Fibroblast of skin of back (primary cell): ENCODE measurements at regions not wholly inside any gene's neighbourhood (a gene's known extent, or its start where the extent isn't known, plus 50 kb on each side); places are given as distances from the start of the nearest gene placed in this dataset.
"Not testable (repeated sequence)": the region's sequence is repeated elsewhere in the genome, so short reads cannot be mapped to it uniquely, and the experiment has no call there.

ENCODE experiments used
- DNase-seq: peaks from one replicate; pipeline ENCODE4 v3.0.0-alpha.2; 2013

DNA sequence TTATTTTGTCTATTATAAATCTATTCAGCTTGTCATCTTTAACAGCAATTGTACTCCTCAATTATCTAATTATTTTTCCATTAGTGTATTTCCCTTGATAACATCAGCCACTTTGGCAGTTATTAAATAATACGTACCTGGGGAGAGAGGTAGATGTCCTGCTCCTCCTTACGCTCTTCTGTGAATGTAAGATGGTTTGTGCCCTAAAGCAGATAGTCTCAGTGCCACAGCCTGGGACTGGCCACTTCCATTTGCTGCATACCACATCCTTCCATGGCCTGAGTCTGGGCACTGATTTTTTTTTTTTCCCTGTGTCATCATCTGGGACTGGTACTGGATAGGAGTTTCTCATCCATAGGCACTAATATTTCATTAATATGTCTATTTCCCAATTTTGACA lies 632.4 kb upstream of the LRRTM4 start:
- DNase-seq, result no peak

DNA sequence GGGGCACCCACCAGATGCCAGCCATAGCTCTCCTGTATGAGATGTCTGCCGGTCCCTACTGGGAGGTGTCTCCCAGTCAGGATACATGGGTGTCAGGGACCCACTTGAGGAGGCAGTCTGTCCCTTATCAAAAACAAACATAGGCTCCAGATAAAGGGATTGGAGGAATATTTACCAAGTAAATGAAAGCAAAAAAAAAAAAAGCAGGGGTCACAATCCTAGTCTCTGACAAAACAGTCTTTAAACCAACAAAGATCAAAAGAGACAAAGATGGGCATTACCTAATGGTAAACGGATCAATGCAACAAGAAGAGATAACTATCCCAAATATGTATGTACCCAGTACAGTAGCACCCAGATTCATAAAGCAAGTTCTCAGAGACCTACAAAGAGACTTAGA lies 640.0 kb upstream of the LRRTM4 start:
- DNase-seq, result no peak

DNA sequence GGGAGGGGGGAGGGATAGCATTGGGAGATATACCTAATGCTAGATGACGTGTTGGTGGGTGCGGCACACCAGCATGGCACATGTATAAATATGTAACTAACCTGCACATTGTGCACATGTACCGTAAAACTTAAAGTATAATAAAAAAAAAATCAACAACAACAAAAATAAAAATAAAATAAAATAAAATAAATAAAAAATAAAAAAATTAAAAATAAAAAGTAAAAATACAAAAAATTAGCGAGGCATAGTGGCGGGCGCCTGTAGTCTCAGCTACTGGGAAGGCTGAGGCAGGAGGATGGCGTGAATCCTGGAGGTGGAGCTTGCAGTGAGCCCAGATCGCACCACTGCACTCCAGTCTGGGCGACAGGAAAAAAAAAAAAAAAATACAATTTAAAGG lies 650.0 kb upstream of the LRRTM4 start:
- DNase-seq, result not testable (repeated sequence)

DNA sequence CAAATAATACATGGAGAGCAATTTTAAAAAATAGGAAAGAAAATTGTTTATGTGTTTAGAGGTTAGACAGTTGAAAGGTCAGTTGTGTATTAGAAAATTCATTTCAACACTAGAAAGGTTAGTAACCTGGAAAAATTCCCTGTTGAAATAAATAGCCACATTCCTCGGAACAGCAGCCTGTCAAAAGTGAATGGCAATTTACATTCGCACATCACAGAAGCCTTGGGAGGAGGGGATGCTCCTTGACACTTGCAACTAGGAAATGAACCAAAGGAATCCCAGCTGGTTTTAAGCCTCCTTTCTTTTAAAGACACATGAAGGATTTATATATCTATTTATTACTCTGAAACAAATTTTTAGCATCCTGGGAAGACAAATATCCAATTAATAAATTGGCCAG lies 653.5 kb upstream of the LRRTM4 start:
- DNase-seq, result no peak

DNA sequence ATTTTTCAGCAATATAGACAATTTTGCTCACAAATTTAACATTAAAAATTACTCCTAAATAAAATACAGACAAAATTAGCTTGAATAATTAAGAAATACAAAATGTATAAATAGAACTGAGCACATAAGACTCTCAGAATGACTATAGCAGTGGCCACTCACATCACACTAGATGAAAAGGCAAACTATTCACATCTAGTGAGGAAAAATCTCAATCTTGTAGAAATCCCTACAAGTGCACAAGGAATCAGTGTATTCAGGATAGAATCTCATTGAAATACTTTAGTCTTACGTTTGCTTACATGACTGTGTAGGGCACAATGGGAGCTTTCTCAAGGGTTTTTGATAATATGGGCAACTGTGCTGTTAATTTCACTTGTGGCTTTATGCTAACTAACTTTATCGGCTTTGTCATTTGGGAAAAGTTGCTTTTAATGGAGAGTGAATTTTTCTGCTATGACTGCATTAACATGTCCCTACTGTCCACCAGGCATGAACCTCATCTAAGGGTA lies 678.9 kb upstream of the LRRTM4 start:
- no peak for DNase-seq

DNA sequence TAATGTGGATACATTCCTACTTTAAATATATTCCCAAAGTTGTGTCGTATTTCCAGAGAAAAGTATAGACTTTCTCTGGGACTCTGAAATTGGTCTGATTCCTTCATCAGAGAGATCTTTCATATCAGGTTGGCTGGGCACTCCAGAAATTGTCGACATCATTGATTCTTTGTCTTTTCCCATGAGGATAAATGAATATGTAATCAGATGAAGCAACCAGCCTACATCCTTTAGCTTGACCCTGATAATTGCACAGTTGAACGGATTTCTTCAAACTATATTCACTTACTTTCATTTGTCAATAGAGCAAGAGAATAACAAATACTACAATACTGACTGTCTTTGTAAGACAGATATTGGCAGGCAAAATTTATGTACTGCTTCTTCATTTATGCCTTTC lies 680.2 kb upstream of the LRRTM4 start:
- no peak for DNase-seq

DNA sequence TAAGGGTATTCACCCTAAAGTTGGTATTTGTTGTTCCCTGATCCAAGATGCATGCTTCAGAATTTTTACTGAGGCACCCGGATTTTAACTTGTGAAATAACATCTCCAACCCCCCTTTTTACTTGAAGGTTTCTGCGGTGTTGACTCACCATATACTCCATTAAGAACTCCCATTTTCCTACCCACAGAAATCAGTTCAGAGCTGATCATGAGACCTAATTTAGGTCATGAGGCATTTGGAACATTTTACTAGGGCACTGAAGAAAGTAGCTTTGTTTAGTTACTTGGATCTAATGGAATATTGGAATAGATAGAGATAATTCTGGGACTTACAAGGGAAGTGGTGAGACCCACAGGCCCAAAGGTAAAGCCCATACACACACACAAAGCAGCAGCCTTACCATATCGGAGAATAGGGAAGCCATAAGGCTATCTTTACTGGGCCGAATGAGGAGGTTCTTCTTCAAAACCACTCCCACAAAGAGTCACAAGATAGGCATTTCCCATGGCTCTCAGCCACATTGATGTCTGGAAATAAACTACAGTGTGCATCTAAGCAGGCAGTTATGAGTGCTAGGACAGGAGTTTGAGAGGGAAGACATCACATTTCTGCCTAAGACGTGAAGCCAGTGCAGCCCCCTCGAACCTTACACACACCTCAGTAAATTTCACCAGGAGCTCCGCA lies 681.0 kb upstream of the LRRTM4 start:
- DNase-seq, result no peak

DNA sequence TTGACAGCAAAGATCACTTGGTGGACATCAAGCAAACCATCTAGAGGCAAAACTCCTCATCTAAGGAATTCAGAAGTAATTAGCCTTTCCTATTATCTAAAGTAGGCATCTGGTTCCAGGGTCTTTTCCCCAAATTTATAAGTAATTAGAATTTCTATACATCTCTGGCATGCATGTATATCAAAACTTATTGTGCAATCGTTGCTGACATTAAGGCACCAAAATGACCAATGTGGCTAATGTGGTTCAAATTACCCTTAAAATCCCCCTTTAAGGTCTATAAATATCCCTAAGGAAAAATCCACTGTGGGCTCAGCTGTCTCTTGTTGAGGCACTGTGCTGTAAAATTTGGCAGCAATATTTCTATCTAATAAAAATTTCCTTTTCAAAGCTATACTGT lies 695.9 kb upstream of the LRRTM4 start:
- no peak for DNase-seq

DNA sequence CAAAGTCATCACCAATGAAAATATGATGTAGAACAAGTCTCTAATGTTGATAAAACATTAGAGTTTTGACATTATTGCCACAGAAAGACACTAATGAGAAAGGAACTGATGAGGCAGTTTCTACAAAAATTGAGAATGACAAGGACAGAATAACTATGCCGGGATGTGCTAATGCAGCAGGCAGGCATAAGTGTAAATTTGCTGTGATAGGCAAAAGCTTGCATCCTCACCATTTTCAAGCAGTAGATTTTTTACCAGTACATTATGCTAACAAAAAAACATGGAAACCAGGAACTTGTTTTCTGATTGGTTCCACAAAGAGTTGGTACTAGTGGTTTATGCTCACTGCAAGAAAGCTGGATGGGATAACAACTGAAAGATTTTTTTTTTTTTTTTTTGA lies 715.5 kb upstream of the LRRTM4 start:
- no peak for DNase-seq

DNA sequence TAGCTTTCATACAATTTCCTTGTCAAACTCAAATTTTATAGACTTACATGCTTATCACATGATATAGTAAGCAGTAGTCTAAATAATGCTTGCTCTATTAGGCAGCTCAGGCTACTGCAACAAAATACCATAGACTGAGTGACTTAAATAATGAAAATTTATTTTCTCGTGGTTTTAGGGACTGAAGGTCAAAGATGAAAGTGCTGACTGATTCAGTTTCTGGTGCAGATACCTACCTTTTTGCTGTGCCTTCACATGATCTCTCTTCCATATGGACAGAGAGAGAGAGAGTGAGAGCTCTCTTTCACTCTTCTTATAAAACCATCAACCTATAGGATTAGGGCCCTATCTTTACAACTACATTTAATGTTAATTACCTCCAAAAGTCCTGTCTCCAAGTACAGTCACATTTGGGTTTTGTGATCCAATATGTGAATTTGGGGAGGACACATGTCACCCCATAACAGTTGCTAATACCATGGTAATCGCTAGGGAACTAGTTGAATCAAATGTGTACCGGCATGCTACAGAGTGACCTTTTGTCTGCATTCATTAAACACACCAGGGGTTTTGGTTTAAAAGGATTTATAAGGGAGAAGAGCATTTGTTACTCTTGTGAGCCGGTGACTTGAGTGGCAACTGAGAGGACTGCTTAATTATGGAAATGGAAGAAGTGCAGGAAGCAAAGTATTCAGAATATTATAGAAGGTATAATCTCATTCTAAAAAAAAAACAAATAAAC lies 723.4 kb upstream of the LRRTM4 start:
- DNase-seq, result no peak

DNA sequence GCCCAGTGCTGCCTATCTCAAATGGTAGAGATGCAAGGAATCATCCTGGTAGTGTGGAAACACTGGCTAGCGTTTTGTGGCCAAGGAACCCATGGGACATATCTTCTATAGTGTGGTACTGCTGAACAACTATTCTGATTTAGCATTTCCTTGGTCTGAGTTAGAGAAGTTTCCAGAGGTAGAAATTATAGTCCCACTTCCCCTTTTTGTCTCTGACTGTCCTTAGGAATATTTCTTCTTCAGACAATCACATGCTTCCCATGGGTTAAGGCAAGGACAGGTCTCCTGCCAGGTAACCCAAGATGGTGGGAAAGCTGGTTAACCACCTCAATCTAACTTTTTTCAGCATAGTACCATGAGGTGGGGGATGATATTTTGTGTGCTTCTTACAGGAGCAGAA lies 729.5 kb upstream of the LRRTM4 start:
- DNase-seq, result no peak

DNA sequence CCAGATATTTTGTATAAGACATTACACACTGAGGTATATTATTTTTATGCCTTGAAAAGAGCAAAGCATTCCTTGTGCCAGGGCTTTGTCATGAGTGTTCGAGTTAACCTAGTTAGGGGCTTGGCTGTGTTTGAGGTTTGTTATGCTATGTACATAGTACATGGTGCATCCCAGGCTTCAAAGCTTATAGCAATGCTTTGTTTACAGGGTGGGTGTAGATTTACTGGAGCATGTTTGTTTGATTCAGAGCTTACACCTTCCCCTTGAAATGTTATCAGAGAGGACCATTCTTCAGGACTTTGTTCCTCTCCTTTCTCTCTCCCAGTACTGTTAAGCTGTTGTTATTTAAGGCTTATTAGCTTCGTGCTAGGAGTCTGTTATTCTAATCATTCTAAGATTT lies 738.7 kb upstream of the LRRTM4 start:
- no peak for DNase-seq

DNA sequence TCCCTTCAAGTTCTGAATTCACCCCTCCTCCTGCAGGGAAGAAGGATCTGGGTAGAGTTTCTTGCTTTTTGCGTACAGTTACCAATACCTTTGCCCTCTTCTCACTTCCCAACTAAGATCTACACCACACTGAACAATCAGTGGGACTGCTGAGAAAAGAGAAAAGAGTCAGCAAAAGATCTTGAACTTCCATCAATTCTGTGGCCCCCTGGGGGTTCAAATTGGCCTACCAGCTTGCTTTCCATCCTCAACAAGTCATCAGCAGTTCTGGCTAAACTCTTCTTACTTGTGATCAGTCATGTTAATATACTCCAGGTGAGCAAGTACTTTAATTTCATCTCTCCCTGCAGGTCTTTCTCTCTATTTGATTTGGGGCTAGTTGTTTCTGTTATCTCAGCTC lies 739.3 kb upstream of the LRRTM4 start:
- DNase-seq, result no peak

DNA sequence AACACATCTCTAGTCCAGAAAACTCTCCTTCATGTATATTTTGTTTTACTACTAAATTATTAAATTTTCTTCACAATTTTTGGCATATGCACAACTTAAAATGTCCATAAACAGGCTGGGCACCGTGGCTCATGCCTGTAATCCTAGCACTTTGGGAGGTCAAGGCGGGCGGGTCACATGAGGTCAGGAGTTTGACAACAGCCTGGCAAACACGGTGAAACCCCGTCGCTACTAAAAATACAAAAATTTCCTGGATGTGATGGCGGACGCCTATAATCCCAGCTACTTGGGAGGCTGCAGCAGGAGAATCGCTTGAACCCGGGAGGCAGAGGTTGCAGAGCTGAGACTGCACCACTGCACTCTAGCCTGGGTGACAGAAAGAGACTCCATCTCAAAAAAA lies 739.9 kb upstream of the LRRTM4 start:
- DNase-seq, result not testable (repeated sequence)

DNA sequence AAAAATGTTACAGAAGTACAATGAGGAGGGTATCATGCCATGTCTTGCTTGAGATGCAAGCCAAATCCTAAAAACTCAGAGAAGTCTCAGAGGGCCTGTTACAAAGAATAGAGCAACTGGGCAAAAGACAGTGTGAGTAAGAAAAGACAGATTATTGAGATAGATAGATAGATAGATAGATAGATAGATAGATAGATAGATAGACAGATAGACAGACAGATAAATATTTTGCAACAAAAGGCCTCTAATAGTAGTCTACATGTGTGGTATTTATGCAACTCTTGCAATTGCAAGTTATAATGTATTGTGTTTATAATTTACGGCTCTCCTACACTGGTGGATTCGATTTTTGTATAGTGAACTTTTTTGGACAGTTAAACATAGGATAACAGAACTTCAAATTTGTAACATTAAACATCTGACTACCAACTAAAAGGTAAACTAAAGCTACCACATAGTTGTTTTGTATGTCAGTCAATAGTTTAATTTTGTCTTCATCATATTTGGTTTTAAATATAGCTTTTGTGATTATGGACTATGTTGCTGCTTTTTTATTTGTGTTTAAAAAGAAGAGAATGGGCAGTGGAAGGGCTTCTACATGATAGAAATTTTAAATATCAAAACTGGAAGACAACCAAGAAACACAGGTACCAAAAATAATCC lies 740.7 kb upstream of the LRRTM4 start:
- DNase-seq, result no peak

DNA sequence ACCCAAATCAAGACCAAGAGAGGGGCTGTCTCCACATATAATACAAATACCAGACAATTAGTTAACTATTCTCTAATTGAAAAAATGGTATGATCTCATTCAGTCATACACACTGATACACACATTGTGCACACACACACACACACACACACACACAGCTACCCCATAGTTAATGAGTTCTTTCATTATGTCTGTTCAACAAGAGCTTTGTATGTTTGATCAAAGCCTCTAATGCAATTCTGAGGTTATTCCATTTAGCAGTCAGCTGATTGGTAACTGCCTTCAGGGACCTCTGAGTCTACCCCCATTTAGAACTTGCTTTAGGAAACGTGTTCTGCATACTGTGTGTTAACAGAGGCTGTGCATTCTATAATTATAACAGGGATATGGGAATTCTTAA lies 741.4 kb upstream of the LRRTM4 start:
- DNase-seq, result no peak

DNA sequence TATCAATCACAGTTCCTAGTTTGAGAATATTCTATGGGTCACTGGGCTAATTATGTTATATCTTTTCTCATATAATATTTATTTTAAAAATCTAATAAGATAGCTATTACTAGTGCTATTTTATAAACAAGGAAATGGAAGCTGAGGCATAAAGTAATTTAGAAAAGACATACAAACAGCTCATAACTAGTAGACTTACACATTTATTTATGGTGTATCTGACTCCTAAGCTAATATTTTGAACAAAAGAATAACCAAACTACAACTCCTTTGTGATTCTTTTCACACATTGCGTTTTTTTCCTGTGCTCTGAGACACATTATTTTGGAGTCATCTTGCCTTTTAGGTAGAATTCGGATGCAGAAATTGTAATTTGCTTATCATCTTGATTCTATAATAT lies 742.0 kb upstream of the LRRTM4 start:
- DNase-seq, result no peak

DNA sequence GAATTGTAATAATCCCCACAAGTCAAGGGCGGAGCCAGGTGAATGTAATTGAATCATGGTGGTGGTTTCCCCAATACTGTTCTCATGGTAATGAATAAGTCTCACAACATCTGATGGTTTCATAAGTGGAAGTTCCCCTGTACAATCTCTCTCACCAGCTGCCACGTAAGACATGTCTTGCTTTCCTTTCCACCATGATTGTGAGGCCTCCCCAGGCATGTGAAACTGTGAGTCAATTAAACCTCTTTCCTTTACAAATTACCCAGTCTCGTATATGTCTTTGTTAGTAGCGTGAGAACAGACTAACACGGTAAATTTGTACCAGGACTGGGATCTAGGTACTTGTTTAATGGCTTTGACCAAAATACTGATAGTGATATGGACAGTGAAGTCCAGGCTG lies 744.3 kb upstream of the REG3G start:
- no peak for DNase-seq

DNA sequence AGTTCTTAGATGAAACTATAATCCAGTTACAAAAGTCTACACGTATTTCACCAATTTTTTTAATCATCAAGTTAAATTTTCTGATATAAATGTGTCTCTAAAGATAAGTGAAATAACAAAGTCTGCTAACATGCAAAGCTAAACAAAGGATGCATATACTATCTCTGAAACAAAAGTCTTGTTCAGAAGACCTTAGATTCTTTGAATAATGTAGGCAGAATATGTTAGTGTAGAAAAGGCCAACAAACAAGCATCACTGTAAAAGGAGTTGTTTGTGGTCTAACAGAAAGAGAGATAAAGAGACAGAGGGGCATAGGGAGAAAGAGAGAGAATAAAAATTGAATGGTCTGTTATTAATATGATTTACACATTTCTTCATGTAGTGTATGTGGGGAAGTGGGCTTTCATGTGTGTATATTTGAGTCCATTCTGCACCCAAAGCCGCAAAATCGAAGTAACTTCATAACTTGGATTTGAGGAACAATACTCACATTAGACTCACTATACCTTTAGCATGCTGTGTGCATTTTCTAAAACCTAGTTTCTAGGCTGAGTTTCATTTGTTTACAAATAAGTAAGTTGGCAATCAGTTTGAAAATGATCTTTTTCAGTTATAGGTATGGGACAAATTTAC lies 734.8 kb upstream of the REG3G start:
- DNase-seq, result no peak

DNA sequence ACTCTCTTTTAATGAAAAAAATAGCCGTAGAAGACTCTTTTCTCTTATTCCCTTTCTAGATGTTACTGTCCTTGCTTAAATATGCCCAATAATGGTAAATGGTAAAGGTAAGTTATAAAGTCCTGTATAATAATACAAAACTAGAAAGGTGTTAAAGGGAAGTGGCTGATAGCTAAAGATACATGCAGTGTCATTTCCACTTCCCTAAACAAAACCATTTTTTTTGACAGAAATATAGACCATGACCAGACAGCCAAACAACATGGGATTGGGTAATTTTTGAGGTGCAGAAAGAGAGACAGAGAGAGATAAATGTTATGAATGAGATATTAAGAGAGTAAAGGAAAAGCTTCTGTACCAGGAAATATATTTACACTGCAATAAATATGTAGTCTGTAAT lies 731.7 kb upstream of the REG3G start:
- DNase-seq, result no peak

DNA sequence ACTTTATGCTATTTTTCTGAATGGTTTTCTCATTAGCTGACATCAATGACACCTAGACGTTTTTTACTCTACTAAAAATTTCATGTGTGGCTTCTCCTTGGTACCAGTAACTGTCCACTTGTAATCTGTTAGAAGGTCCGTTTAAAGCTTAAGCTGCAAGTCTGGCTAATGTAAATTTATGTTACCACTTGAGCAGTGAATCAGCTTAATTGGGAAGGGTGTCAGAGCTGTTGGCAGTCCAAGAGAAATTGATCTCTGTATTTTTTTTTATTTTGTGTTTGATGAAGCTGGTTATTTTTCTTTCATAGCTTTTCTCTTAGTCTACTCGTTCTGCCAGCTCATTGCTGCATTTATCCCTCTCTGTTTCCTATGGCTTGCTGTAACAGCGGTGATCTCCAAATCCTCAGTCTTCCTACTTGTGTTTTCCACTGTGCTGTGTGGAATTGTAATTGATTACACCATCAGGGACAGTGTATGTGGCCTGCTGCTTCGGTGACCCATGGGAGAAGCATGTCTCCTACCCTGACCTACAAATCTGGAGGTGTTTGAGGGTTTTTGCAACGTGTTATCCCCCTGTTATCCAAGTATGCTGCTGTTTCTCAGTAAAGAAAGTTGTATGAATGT lies 724.2 kb upstream of the REG3G start:
- DNase-seq, result no peak

DNA sequence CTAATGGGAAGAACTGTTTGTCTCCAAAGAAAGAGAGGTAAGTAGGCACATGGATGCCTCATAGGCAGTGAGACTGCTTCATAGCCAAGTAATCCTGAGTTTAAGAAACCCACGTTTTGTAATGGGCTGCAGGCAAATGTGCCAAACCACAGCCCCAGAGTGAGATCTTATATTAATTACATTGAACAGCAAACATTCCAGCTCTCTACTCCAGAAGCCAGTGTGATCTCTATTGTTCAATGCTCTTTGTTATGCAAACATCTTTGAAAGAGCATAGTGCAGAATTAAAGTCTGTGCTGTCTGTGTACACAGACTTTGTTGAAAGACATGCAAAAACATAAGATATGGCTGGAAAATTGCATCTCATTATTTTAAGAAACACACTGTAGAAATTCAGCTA lies 720.8 kb upstream of the REG3G start:
- DNase-seq, result no peak

DNA sequence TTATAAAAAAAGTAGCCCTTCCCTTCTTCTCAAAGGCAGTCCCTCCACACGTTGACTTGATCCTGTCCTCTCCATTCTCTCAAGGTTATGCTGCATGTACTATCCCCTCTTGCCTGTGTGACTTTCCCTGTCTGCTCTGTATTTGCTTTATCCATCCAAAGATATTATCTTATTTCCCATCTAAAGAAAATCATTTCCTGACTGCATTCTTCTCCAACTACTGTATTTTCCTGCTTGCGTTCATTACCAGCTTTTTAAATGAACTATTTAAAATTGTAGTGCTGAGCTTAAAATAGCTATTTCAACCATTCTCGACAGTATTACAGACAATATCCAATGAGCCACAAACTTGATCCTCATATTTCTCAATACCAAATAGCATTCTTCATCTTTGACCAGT lies 716.0 kb upstream of the REG3G start:
- no peak for DNase-seq
